GM23338 (cell line): ENCODE measurements at regions not wholly inside any gene's neighbourhood (a gene's known extent, or its start where the extent isn't known, plus 50 kb on each side); places are given as distances from the start of the nearest gene placed in this dataset.

Experiments
- ATAC-seq: fragments of 200-7000 bp; cut with Tn5 transposase; 3 replicates; pipeline ENCODE4 v1.9.1; 2020
- DNase-seq: peaks from one replicate; pipeline ENCODE4 v3.0.0-alpha.2; 2015; ENCODE audit warnings: low spot score
- H2AFZ ChIP-seq: fragments of 200-600 bp; sonication (generic); 2 replicates; pipeline ENCODE4 v1.8.0; 2016; ENCODE audit warnings: antibody characterized with exemption, mild to moderate bottlenecking, moderate library complexity
- H3F3A ChIP-seq: fragments of 200-600 bp; sonication (generic); replicated peaks from 2 replicates; pipeline ENCODE4 v1.8.0; 2017; ENCODE audit warnings: antibody characterized with exemption, mixed run types, low read depth
- H3K27ac ChIP-seq: fragments of 200-600 bp; sonication (generic); 2 replicates; pipeline ENCODE4 v1.6.1; 2016; ENCODE audit warnings: low read depth
- H3K27me3 ChIP-seq: fragments of 200-600 bp; sonication (generic); 2 replicates; pipeline ENCODE4 v1.8.0; 2016; ENCODE audit warnings: mild to moderate bottlenecking, mixed run types, moderate library complexity; ENCODE audit not compliant: insufficient read depth
- H3K36me3 ChIP-seq: fragments of 200-600 bp; sonication (generic); 2 replicates; pipeline ENCODE4 v1.8.0; 2016; ENCODE audit warnings: mild to moderate bottlenecking; ENCODE audit not compliant: insufficient read depth
- H3K4me1 ChIP-seq: fragments of 200-600 bp; sonication (generic); 2 replicates; pipeline ENCODE4 v1.8.0; 2016; ENCODE audit warnings: mild to moderate bottlenecking, moderate library complexity; ENCODE audit not compliant: insufficient read depth
- H3K4me2 ChIP-seq: fragments of 200-600 bp; sonication (generic); 2 replicates; pipeline ENCODE4 v1.7.1; 2017; ENCODE audit warnings: mixed run types
- H3K4me3 ChIP-seq: fragments of 200-600 bp; sonication (generic); 2 replicates; pipeline ENCODE4 v1.6.1; 2016; ENCODE audit warnings: mixed run types
- H3K79me2 ChIP-seq: fragments of 200-600 bp; sonication (generic); replicated peaks from 2 replicates; pipeline ENCODE4 v1.8.0; 2017; ENCODE audit warnings: mild to moderate bottlenecking; ENCODE audit not compliant: insufficient read depth
- H3K9me2 ChIP-seq: fragments of 200-600 bp; sonication (generic); 2 replicates; pipeline ENCODE4 v1.8.0; 2017; ENCODE audit not compliant: insufficient read depth
- H4K20me1 ChIP-seq: fragments of 200-600 bp; sonication (generic); replicated peaks from 2 replicates; pipeline ENCODE4 v1.8.0; 2017; ENCODE audit warnings: mild to moderate bottlenecking; ENCODE audit not compliant: insufficient read depth
- H3K27ac Mint-ChIP-seq: 2 replicates; pipeline ENCODE4 v1.8.0; 2020; ENCODE audit warnings: inconsistent platforms, mild to moderate bottlenecking, moderate library complexity, mixed read lengths
- H3K27me3 Mint-ChIP-seq: 3 replicates; pipeline ENCODE4 v1.8.0; 2022; ENCODE audit warnings: low read depth, mild to moderate bottlenecking, moderate library complexity, mixed read lengths, inconsistent platforms; ENCODE audit not compliant: insufficient read depth, poor library complexity
- H3K36me3 Mint-ChIP-seq: 3 replicates; pipeline ENCODE4 v1.8.0; 2021; ENCODE audit warnings: low read depth, mild to moderate bottlenecking, inconsistent platforms, moderate library complexity, mixed read lengths
- H3K4me1 Mint-ChIP-seq: 3 replicates; pipeline ENCODE4 v1.8.0; 2020; ENCODE audit warnings: mild to moderate bottlenecking, inconsistent platforms, mixed read lengths
- H3K4me3 Mint-ChIP-seq: 3 replicates; pipeline ENCODE4 v1.8.0; 2021; ENCODE audit warnings: moderate library complexity, mild to moderate bottlenecking, inconsistent platforms, mixed read lengths
- H3K9me3 Mint-ChIP-seq: 3 replicates; pipeline ENCODE4 v1.8.0; 2020; ENCODE audit warnings: moderate library complexity, mild to moderate bottlenecking, inconsistent platforms, mixed read lengths
- CTCF ChIP-seq, 2 experiments: fragments of 200-600 bp in 1 of 2; sonication (generic) in 1 of 2; conservative IDR thresholded peaks; 2 replicates each; pipeline versions ENCODE4 v1.5.1 to v1.6.1; 2016 to 2017; ENCODE audit warnings: antibody characterized with exemption in 2 of 2, low read depth in 2 of 2, mild to moderate bottlenecking in 2 of 2, moderate library complexity in 1 of 2
- EZH2 ChIP-seq: fragments of 200-600 bp; sonication (generic); IDR thresholded peaks from one replicate; pipeline ENCODE4 v1.8.0; 2017; ENCODE audit warnings: antibody characterized with exemption, mild to moderate bottlenecking, low read depth; ENCODE audit not compliant: unreplicated experiment
- JUNB ChIP-seq: IDR thresholded peaks from one replicate; pipeline ENCODE4 v1.6.1; 2016; ENCODE audit warnings: antibody characterized with exemption; ENCODE audit not compliant: unreplicated experiment
- NANOG ChIP-seq: IDR thresholded peaks from 2 replicates; pipeline ENCODE4 v1.6.1; 2016; ENCODE audit warnings: antibody characterized with exemption, borderline replicate concordance
- STAT1 ChIP-seq: IDR thresholded peaks from one replicate; pipeline ENCODE4 v1.6.1; 2016; ENCODE audit warnings: antibody characterized with exemption; ENCODE audit not compliant: unreplicated experiment
- ZNF331 ChIP-seq: fragments of 250-450 bp; sonication (Bioruptor Pico); IDR thresholded peaks from 2 replicates; pipeline ENCODE4 v1.5.0; 2020; ENCODE audit warnings: low read depth, mild to moderate bottlenecking, moderate library complexity
- ZNF462 ChIP-seq: fragments of 250-450 bp; sonication (Bioruptor Pico); IDR thresholded peaks from 2 replicates; pipeline ENCODE4 v1.5.0; 2020; ENCODE audit warnings: mild to moderate bottlenecking, moderate library complexity

GRCh38 chr20:47970282-47970903 lies 185.1 kb upstream of the SULF2 start (continued):
- TF ChIP-seq ZNF462 (CRISPR knock-in tag): no peak
- no peak for TF ChIP-seq NANOG
- TF ChIP-seq JUNB: no peak
- TF ChIP-seq ZNF331 (CRISPR knock-in tag): no peak

GRCh38 chr20:47969426-47969825 lies 184.1 kb upstream of the SULF2 start:
- Histone ChIP-seq H3K4me2 (no peak overlapping the region), H4K20me1 (no peaks in the 10 kb centered on the region), H3K79me2 (no peaks in the 10 kb centered on the region), H3K9me2 (no peaks in the 10 kb centered on the region), H3K4me1 (peaks cover 27% of the 10 kb centered on the region), H3K4me3 (no peak overlapping the region), H3K36me3 (no peaks in the 10 kb centered on the region), H3K27me3 (no peaks in the 10 kb centered on the region), H3F3A (no peaks in the 10 kb centered on the region), H3K27ac (no peak overlapping the region), H2AFZ (no peak overlapping the region)
- Mint-ChIP-seq H3K9me3 (peaks cover 3% of the 10 kb centered on the region; the same call in 2 of the 3 replicates), H3K27ac (no peak overlapping the region), H3K4me1 (peaks cover 51% of the 10 kb centered on the region), H3K4me3 (no peak overlapping the region), H3K36me3 (peaks cover 5% of the 10 kb centered on the region; the same call in 1 of the 3 replicates), H3K27me3 (peaks cover 10% of the 10 kb centered on the region)
- ATAC-seq (peak; percentile 13; the same call in 1 of the 3 replicates), DNase-seq (peak; percentile 23)
- no peak for TF ChIP-seq JUNB
- TF ChIP-seq ZNF331 (CRISPR knock-in tag): no peak
- TF ChIP-seq EZH2: no peak
- no peak for TF ChIP-seq STAT1
- TF ChIP-seq CTCF (conservative IDR thresholded peaks at IDR 0.05; ENCODE audit: low read depth in 2 of 2): no peak
- TF ChIP-seq NANOG: no peak
- TF ChIP-seq ZNF462 (CRISPR knock-in tag): no peak
